ENCODE measurements at regions not wholly inside any gene's neighbourhood (a gene's known extent, or its start where the extent isn't known, plus 50 kb on each side); places are given as distances from the start of the nearest gene placed in this dataset.

DNA sequence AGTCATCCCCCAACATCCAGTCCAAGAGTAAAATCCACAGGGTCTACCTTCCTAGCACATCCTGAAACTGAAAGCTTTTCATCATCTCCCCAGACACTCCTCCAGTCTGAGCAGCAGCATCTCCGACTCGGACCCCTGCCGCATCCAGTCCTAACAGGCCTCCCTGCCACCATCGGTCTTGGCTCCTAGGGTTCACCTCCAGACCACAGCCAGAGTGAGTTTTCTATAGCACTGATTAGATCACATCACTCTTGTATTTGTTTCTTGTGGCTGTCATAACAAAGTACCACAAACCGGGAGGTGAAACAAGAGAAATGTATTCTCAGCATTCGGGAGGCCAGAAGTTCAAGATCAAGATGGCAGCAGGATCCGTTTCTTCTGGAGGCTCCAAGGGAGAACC lies 187.8 kb downstream of the TOMM20 start:
- TF ChIP-seq, protein P1, sequence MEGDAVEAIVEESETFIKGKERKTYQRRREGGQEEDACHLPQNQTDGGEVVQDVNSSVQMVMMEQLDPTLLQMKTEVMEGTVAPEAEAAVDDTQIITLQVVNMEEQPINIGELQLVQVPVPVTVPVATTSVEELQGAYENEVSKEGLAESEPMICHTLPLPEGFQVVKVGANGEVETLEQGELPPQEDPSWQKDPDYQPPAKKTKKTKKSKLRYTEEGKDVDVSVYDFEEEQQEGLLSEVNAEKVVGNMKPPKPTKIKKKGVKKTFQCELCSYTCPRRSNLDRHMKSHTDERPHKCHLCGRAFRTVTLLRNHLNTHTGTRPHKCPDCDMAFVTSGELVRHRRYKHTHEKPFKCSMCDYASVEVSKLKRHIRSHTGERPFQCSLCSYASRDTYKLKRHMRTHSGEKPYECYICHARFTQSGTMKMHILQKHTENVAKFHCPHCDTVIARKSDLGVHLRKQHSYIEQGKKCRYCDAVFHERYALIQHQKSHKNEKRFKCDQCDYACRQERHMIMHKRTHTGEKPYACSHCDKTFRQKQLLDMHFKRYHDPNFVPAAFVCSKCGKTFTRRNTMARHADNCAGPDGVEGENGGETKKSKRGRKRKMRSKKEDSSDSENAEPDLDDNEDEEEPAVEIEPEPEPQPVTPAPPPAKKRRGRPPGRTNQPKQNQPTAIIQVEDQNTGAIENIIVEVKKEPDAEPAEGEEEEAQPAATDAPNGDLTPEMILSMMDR (IDR thresholded peaks at IDR 0.05): no peak
- TF ChIP-seq POLR2A (IDR thresholded peaks at IDR 0.05): no peak
- no peak for TF ChIP-seq POLR2AphosphoS5 (IDR thresholded peaks at IDR 0.05)

Data from breast epithelium (tissue), 3 donors.